CD4-positive, alpha-beta T cell treated with Interleukin-6 at 100 ng/mL for 8 hours (primary cell): ENCODE measurements at regions not wholly inside any gene's neighbourhood (a gene's known extent, or its start where the extent isn't known, plus 50 kb on each side); places are given as distances from the start of the nearest gene placed in this dataset.
"Not testable (repeated sequence)": the region's sequence is repeated elsewhere in the genome, so short reads cannot be mapped to it uniquely, and the experiment has no call there.

Experiments used
- DNase-seq: peaks from one replicate; pipeline ENCODE4 v3.0.0-alpha.2; 2020; ENCODE audit warnings: mixed read lengths, low spot score

DNA sequence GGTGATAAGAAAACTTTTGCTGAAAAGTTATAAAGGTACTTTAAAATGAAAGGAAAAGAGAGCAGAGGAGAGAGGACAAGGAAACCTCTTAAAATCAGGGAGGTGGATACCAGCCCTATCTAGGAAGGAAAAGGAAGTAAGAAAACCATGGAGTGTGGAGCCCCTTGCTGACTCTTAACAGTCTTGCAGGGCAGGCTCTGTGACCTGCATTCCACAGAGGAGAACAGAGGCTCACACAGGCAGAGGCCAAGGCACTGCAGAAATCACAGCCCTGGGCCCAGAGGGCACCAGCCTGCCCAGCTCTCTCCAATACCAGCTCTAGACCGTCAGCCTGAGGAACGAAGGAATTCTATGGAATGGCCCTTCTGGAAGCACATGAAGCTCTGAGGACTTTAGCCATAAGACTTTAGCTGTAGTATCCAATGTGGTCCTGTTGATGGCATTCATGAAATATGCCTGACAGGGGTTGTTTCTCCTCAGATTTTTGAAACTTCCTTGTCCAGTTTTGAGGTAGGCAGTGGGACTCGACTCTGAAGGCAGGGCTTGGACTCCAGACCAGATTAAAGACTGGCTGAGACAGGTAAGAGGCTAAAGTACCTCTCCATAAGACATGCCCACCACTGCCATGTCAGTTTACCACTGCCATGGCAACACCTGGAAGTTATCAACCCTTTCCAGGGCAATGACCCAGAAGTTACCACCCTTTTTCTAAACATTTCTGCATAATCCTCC, 216.3 kb downstream of the ANAPC1 start:
- DNase-seq: no peak

DNA sequence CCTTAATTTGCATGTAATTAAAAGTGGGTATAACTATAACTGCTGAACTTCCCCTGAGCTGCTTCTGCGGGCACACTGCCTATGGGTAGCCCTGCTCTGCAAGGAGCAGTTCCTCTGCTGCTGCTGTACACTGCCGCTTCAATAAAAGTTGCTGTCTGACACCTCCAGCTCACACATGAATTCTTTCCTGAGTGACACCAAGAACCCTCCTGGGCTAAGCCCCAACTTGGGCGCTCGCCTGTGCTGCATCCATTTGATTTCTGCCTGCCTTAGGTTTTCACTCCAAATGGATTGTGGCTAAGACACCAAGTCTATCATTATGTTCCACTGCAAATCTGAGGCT, 215.7 kb downstream of the ANAPC1 start:
- no peak for DNase-seq

DNA sequence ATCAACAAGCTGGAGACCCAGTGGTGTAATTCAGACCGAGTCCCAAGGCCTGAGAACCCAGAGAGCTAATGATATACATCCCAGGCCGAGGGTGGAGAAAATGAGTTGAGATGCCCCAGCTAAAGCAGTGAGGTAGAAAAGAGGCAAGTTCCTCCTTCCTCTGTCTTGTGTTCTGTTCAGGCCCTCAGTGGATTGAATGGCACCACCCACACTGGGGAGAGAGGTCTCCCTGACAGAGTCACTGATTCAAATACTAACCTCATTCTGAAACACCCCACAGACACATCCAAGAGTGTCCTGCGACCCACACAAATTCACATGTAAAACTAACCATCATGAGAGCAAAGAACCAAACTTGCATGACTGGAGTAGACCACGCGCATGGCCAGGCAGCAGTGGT, 215.3 kb downstream of the ANAPC1 start:
- DNase-seq: no peak

DNA sequence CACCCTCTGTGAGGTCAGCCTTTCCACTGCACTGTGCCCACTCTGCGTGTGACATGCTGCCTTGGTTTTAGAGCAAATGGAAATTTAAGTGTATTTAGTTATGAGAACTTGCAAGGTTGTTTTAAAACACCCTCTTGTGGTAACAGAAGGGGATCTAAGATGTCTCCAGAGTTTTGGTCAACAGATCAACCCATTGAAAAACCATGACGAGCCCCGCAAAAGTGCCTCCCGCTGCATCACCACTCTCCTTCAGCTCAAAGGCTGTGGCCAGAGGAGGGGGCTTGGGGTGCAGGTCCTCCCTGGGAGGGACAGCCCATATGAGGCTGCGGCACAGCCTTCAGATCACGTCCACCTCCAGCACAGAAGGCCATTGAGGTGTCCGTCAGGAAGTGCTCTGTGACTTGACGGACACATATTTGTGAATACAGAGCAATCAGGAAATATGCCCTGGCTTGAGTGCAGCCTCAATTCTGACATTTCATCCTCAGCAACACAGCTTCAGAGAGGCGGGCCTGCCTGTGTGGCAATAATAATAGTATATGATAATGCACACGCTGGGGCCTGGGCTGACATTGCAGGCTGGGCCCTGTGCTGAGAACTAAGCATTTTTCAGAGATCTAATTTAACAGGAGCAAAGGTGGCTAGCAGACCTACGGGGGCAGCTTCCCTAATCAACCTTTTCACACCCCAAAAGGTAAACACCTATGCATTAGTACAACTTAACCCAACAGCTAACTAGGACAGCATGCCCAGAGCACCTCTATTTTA, 213.9 kb downstream of the ANAPC1 start:
- DNase-seq: no peak

DNA sequence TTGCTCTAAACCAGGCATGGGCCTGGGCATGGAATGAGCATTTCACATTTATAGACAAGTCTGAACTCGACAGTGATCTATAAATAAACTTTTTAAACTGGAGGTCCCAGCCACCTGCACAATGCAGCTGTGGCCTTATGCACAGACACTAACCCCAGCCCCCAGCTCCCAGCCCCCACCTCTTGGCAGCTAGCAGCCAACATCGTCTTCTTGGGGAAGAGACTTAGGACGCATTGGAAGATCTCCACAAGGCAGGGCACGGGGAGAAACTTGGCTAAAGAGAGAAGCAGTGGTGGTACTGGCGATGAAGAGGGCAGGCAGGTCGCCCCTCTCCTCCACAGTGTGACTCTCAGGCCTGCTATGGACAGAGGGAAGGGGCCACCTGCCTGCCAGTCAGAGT, 213.2 kb downstream of the ANAPC1 start:
- no peak for DNase-seq

- no peak for DNase-seq
Measured at GRCh38 chr2:111671426-111672150, 212.4 kb downstream of the ANAPC1 start.

- DNase-seq: not testable (repeated sequence)
Measured at GRCh38 chr2:111672641-111673040, 211.4 kb downstream of the ANAPC1 start.

- DNase-seq: no peak
Measured at GRCh38 chr2:111673526-111673925, 210.5 kb downstream of the ANAPC1 start.

DNA sequence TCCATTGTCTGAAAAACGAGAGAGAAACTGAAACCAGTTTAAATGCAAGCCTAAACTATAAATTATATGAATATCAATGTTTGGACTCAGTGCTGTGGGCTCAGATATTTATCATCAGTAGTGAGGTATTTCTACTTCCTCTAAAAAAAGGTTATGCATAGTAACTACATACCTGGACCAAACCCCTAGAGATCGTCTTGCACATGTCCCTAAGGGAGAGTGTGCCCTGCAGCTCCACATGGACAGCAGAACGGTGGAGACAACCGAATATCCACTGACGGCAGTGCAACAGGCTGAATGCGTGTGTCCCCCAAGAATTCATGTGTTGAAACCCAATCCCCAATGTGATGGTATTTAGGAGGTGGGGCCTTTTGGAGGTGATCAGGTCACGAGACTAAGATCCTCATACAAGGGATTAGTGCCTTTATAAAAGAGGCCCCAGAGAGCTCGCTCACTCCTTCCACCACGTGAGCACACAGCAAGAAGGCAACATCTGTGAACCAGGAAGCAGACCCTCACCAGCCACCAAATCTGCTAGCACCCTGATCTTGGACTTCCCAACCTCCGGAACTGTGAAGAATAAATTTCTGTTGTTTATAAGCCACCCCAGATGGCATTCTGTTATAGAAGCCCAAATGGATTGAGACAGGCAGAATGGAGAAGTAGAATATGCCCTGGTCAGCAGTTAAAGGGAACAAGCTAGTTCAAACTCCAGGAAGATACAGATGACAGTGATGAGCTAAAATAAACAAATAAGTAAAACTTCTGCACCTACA, 208.4 kb downstream of the ANAPC1 start:
- no peak for DNase-seq

- DNase-seq: no peak
Measured at GRCh38 chr2:111676291-111676822, 207.6 kb downstream of the ANAPC1 start.

- DNase-seq: no peak
Measured at GRCh38 chr2:111678161-111678560, 205.8 kb downstream of the ANAPC1 start.

GRCh38 chr2:111678651-111679050, 205.3 kb downstream of the ANAPC1 start:
- DNase-seq: no peak

- no peak for DNase-seq
Measured at GRCh38 chr2:111679202-111679601, 204.8 kb downstream of the ANAPC1 start.

GRCh38 chr2:111684611-111685010, 199.4 kb downstream of the ANAPC1 start:
- no peak for DNase-seq

DNA sequence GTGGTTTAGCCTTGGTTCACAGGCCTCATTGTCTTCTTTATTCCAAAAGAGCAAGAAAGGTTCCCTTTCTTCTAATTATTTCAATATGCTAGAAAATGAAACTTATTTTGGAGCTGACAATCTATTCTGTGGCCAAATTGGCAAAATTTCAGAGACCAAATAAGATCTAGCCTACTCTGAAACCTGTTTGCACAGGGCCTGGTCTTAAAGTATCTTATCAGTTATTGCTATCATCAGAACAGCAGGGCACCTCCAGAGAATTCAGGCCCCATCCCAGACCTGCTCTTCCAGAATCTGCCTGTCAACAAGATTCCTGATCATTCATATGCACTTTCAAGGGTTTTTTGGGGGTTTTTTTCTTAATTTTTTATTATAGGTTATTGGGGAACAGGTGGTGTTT, 198.7 kb downstream of the ANAPC1 start:
- DNase-seq: no peak

DNA sequence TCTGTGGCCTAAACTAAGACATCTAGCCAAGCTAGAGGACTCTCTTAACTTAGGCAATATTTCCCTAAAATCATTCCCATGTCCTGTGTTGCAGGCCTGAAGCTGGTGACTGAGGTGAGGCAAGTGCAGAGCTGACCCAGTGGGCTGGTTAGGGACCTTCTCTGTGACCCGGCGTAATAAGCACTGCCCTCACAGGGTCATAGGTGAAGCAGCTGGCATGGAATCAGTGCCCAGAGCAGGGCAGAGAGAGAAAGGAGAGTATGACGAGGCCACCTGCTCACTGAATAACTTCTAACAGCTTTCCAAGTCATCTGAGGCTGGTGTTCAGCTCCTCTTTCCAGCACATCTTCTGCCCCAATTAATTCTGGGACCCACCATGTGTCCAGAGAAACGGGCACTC, 197.0 kb downstream of the ANAPC1 start:
- DNase-seq: no peak

- DNase-seq: no peak
Measured at GRCh38 chr2:111687911-111688310, 196.1 kb downstream of the ANAPC1 start.

- DNase-seq: no peak
Measured at GRCh38 chr2:111688482-111688881, 195.5 kb downstream of the ANAPC1 start.

GRCh38 chr2:111689174-111689573, 194.8 kb downstream of the ANAPC1 start:
- DNase-seq: no peak

DNA sequence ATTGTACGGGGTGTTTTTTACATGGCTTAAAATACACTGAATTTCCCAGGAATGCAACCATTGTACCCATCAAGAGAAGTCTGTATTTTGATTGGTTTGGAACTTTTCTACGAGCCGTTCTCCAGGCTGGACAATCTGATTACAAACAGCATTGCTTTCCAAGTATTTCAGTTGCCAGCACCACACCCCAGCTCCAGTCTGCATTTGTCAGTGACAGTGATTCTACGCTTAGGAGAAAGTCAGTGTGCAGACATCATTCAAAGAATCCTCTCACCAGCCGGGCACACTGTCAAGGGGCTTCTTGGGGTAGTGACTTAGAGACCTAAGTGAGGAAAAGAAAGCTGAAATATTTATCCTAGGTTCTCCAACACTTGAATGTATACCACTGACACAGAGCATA, 194.1 kb downstream of the ANAPC1 start:
- no peak for DNase-seq

DNA sequence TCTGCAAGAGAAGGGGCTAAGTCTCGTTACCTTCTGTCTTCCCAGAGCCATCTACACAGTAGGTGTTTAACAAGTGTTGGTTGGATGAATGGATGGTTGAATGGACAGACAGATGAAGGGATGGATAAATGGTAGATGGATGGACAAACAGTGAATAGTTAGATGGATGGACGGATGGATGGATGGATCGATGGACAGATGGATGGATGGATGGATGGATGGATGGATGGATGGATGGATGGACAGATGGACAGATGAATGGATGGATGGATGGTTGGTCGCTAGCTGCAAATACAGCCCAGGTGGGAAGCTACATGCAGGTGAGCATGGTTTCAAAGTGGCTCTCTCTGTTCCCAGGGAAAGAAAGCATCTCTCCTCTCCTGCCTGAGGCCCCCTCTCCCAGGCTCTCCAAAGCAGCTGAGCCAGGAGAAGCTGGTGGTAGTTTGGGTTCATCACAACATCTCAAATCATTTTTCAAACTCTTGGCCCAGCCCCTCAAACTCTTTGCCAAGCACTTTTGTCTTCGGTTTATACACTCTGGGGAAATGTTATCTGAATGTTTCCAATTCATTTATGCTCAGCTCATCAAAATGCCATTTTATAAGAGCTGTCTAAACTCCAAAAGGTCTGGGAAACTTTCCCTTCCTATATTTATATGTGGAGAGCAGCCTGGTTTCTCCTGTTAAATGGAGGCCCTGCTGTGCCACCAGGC, 192.7 kb downstream of the ANAPC1 start:
- DNase-seq: no peak
